ENCODE measurements at regions not wholly inside any gene's neighbourhood (a gene's known extent, or its start where the extent isn't known, plus 50 kb on each side); places are given as distances from the start of the nearest gene placed in this dataset.

GRCh38 chr11:95506777-95507176 is 275.8 kb upstream of the SESN3 start:
- no peak for TF ChIP-seq HMGXB4 (CRISPR knock-in tag; IDR thresholded peaks at IDR 0.05)
- TF ChIP-seq ETV6 (CRISPR knock-in tag; IDR thresholded peaks at IDR 0.05): no peak
- no peak for TF ChIP-seq CTCF (IDR thresholded peaks at IDR 0.05)
- TF ChIP-seq FOXP1 (CRISPR knock-in tag; IDR thresholded peaks at IDR 0.05; ENCODE audit: borderline replicate concordance): no peak
- no peak for TF ChIP-seq KAT7 (CRISPR knock-in tag; IDR thresholded peaks at IDR 0.05; ENCODE audit: borderline replicate concordance)
- no peak for TF ChIP-seq ELF4 (CRISPR knock-in tag; IDR thresholded peaks at IDR 0.05; ENCODE audit: low read depth)
- TF ChIP-seq PRDM15 (CRISPR knock-in tag; IDR thresholded peaks at IDR 0.05): no peak
- no peak for TF ChIP-seq FOXJ3 (CRISPR knock-in tag; IDR thresholded peaks at IDR 0.05; ENCODE audit: borderline replicate concordance)

All from WTC11 (cell line).